Pancreas (tissue), 10 donors: ENCODE measurements at regions not wholly inside any gene's neighbourhood (a gene's known extent, or its start where the extent isn't known, plus 50 kb on each side); places are given as distances from the start of the nearest gene placed in this dataset.

Experiments used
- ATAC-seq, 4 donors: fragments of 200-7000 bp; cut with Tn5 transposase; one replicate each; pipeline versions ENCODE4 v1.8.0 to v1.9.1; 2020; ENCODE audit warnings: mild to moderate bottlenecking in 4 of 4, moderate library complexity in 4 of 4
- DNase-seq, 6 donors: peaks; one replicate each; pipeline ENCODE4 v3.0.0-alpha.2; 2020
- FAIRE-seq: peaks from 2 replicates; lab custom pipeline; 2012; peaks lifted over from hg19 to GRCh38; lab: Jason Lieb, UNC
- H3K27ac ChIP-seq, 4 donors: fragments of 200-600 bp; sonication (generic); 1 replicate in 3 of 4; 2 replicates in 1 of 4; pipeline versions ENCODE4 v1.5.0 to v1.8.0; 2020
- H3K27me3 ChIP-seq, 4 donors: fragments of 200-600 bp; one replicate each; pipeline ENCODE4 v1.8.0; 2021
- H3K36me3 ChIP-seq, 3 donors: fragments of 200-600 bp; sonication (generic) in 1 of 3; one replicate each; pipeline versions ENCODE4 v1.5.0 to v1.8.0; 2020 to 2021
- H3K4me1 ChIP-seq, 3 donors: fragments of 200-600 bp; one replicate each; pipeline ENCODE4 v1.8.0; 2021
- H3K4me3 ChIP-seq, 4 donors: fragments of 200-600 bp; sonication (generic) in 2 of 4; one replicate each; pipeline versions ENCODE4 v1.5.0 to v1.8.0; 2020 to 2021
- H3K9me3 ChIP-seq, 4 donors: fragments of 200-600 bp; one replicate each; pipeline ENCODE4 v1.8.0; 2021
- WGBS, 2 donors: extraction: QIAGEN DNeasy Blood & Tissue Kit; methylation state at CpG; one replicate each; pipeline ENCODE4 v1.1.7; 2013; 5-methylcytosine and 5-hydroxymethylcytosine counted together
- intact Hi-C, 3 donors: fragments of 100-400 bp; cut with DNase I; formaldehyde crosslinking; loops; one replicate each; pipeline versions ENCODE4 v1.11.1 to v1.14.2; 2022
- TF ChIP-seq, protein P1 (sequence below), 4 donors: fragments of 200-600 bp; sonication (generic) in 3 of 4; IDR thresholded peaks; one replicate each; pipeline versions ENCODE4 v1.5.0 to v1.8.0; 2021; ENCODE audit warnings: antibody characterized with exemption in 4 of 4
- donor health status: healthy with polysubstance abuse.
- donor health status: DM: no; HTN: no; CAD: no; lungs with moderate emphysema.
- donor health status: DM: no; HTN: no; CAD: no.
- donor health status: control.
- donor health status: control.
- donor health status: Bipolar disorder and iron deficiency.
- donor health status: DM: yes; HTN: yes; CAD: no.
- donor health status: DM: no; HTN: no; CAD: no.
- donor health status: DM: no; HTN: no; CAD: no.
- donor health status: DM: yes; HTN: yes; CAD: no.

DNA sequence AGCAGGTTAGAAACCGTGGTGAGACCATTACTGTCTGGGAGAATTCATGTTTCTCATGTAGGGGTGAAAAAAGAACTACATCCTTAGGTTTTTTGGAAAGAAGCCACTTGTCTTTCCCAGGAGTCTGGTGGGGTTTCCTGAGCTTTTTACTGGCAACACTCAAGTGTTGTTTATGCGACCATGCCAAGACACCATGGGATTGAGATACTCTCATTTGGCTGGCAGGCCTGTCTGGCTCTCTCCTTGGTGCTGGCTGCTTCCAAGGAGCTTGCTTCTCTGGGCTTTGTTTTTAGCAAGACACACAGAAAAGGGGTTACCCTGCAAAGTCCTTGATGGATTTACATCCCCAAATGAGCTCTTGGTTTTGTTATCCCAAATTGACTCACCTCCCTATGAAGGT is 80.9 kb upstream of the ISL1 start:
- 38 to 48% methylated on average over 2 of the region's 2 CpGs for WGBS, 2 donors
- ATAC-seq, result no peak
- no peak for DNase-seq
- no peak overlapping the region for H3K4me3 ChIP-seq
- H3K27me3 ChIP-seq, result no peaks in the 10 kb centered on the region
- intact Hi-C loops, result no loop called here
- TF ChIP-seq, protein P1, sequence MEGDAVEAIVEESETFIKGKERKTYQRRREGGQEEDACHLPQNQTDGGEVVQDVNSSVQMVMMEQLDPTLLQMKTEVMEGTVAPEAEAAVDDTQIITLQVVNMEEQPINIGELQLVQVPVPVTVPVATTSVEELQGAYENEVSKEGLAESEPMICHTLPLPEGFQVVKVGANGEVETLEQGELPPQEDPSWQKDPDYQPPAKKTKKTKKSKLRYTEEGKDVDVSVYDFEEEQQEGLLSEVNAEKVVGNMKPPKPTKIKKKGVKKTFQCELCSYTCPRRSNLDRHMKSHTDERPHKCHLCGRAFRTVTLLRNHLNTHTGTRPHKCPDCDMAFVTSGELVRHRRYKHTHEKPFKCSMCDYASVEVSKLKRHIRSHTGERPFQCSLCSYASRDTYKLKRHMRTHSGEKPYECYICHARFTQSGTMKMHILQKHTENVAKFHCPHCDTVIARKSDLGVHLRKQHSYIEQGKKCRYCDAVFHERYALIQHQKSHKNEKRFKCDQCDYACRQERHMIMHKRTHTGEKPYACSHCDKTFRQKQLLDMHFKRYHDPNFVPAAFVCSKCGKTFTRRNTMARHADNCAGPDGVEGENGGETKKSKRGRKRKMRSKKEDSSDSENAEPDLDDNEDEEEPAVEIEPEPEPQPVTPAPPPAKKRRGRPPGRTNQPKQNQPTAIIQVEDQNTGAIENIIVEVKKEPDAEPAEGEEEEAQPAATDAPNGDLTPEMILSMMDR (IDR thresholded peaks at IDR 0.05), result no peak
- no peaks in the 10 kb centered on the region for H3K36me3 ChIP-seq
- H3K4me1 ChIP-seq, result no peaks in the 10 kb centered on the region
- H3K27ac ChIP-seq, result no peak overlapping the region
- no peak for FAIRE-seq
- H3K9me3 ChIP-seq, result no peaks in the 10 kb centered on the region

- intact Hi-C loops, result no loop called here
- ATAC-seq (no peak), DNase-seq (no peak), FAIRE-seq (no peak)
- Histone ChIP-seq H3K36me3 (no peaks in the 10 kb centered on the region), H3K27me3 (no peaks in the 10 kb centered on the region), H3K9me3 (no peaks in the 10 kb centered on the region), H3K27ac (no peak overlapping the region), H3K4me3 (no peak overlapping the region), H3K4me1 (no peaks in the 10 kb centered on the region)
- 14 to 29% methylated on average over 1 of the region's 1 CpG for WGBS, 2 donors
- TF ChIP-seq, protein P1 (IDR thresholded peaks at IDR 0.05), result no peak
Observed at GRCh38 chr5:51326844-51327243, 56.4 kb upstream of the ISL1 start.
